GM18508 (cell line): ENCODE measurements at regions not wholly inside any gene's neighbourhood (a gene's known extent, or its start where the extent isn't known, plus 50 kb on each side); places are given as distances from the start of the nearest gene placed in this dataset.

ENCODE experiments used
- ATAC-seq: cut with Tn5 transposase; IDR thresholded peaks from one replicate; pipeline ENCODE4 v1.9.1; 2021; ENCODE audit warnings: moderate number of reproducible peaks; ENCODE audit not compliant: insufficient read depth, unreplicated experiment

- ATAC-seq: no peak
Measured at GRCh38 chr2:103734911-103735310, 973.1 kb downstream of the TMEM182 start.

- no peak for ATAC-seq
Measured at GRCh38 chr2:103738108-103738507, 976.3 kb downstream of the TMEM182 start.

GRCh38 chr2:103738606-103739005 lies 976.8 kb downstream of the TMEM182 start:
- no peak for ATAC-seq

GRCh38 chr2:103739186-103739585 lies 977.4 kb downstream of the TMEM182 start:
- no peak for ATAC-seq

GRCh38 chr2:103739921-103740320 lies 978.1 kb downstream of the TMEM182 start:
- ATAC-seq: no peak

GRCh38 chr2:103740631-103741030 lies 978.8 kb downstream of the TMEM182 start:
- ATAC-seq: no peak

- no peak for ATAC-seq
Measured at GRCh38 chr2:103743195-103743594, 981.4 kb downstream of the TMEM182 start.

GRCh38 chr2:103754530-103754929 lies 992.7 kb downstream of the TMEM182 start:
- ATAC-seq: no peak

- ATAC-seq: no peak
Measured at GRCh38 chr2:103773884-103774283, 1012.1 kb downstream of the TMEM182 start.

GRCh38 chr2:103780088-103780702 lies 1018.4 kb downstream of the TMEM182 start:
- no peak for ATAC-seq

GRCh38 chr2:103781313-103781712 lies 1019.5 kb downstream of the TMEM182 start:
- ATAC-seq: no peak

GRCh38 chr2:103784261-103784660 lies 1022.4 kb downstream of the TMEM182 start:
- ATAC-seq: no peak

- ATAC-seq: no peak
Measured at GRCh38 chr2:103785432-103785831, 1023.6 kb downstream of the TMEM182 start.

GRCh38 chr2:103785956-103786355 lies 1024.1 kb downstream of the TMEM182 start:
- no peak for ATAC-seq

- ATAC-seq: no peak
Measured at GRCh38 chr2:103788389-103788788, 1026.6 kb downstream of the TMEM182 start.

- ATAC-seq: no peak
Measured at GRCh38 chr2:103788951-103789350, 1027.1 kb downstream of the TMEM182 start.

- no peak for ATAC-seq
Measured at GRCh38 chr2:103789381-103790095, 1027.7 kb downstream of the TMEM182 start.

- ATAC-seq: no peak
Measured at GRCh38 chr2:103792042-103792441, 1030.2 kb downstream of the TMEM182 start.

GRCh38 chr2:103798291-103798690 lies 1036.5 kb downstream of the TMEM182 start:
- no peak for ATAC-seq

- no peak for ATAC-seq
Measured at GRCh38 chr2:103804013-103804412, 1042.2 kb downstream of the TMEM182 start.

- ATAC-seq: no peak
Measured at GRCh38 chr2:103805746-103806145, 1043.9 kb downstream of the TMEM182 start.

- no peak for ATAC-seq
Measured at GRCh38 chr2:103808814-103809213, 1045.1 kb upstream of the POU3F3 start.
